Stomach (tissue), 8 donors: ENCODE measurements at regions not wholly inside any gene's neighbourhood (a gene's known extent, or its start where the extent isn't known, plus 50 kb on each side); places are given as distances from the start of the nearest gene placed in this dataset.

Experiments
- DNase-seq, 2 donors: peaks; one replicate each; pipeline versions ENCODE4 v3.0.0 to v3.0.0-alpha.2; 2013 to 2019
- H3K27ac ChIP-seq, 5 donors: fragments of 200-600 bp in 4 of 5; sonication (generic) in 4 of 5; one replicate each; pipeline ENCODE4 v1.5.1; 2013 to 2019; ENCODE audit warnings: mild to moderate bottlenecking in 1 of 5, moderate library complexity in 1 of 5
- H3K27me3 ChIP-seq, 3 donors: fragments of 200-600 bp; sonication (generic); one replicate each; pipeline ENCODE4 v1.5.1; 2017 to 2019; ENCODE audit warnings: mixed run types in 1 of 3
- H3K36me3 ChIP-seq, 4 donors: fragments of 200-600 bp; sonication (generic); 1 replicate in 3 of 4; 2 replicates in 1 of 4; pipeline ENCODE4 v1.5.1; 2016 to 2019
- H3K4me1 ChIP-seq, 4 donors: fragments of 200-600 bp; sonication (generic); one replicate each; pipeline ENCODE4 v1.5.1; 2016 to 2019
- H3K4me3 ChIP-seq, 4 donors: fragments of 200-600 bp; sonication (generic) in 3 of 4; one replicate each; pipeline ENCODE4 v1.5.1; 2016 to 2019; ENCODE audit warnings: mild to moderate bottlenecking in 1 of 4
- H3K9me3 ChIP-seq, 4 donors: fragments of 200-600 bp; sonication (generic); one replicate each; pipeline ENCODE4 v1.5.1; 2016 to 2019
- EP300 ChIP-seq: sonication (generic); formaldehyde crosslinking; IDR thresholded peaks from one replicate; pipeline ENCODE4 v1.6.1; 2017; ENCODE audit warnings: antibody characterized with exemption
- POLR2A ChIP-seq, 4 donors: fragments of 450-650 bp; IDR thresholded peaks; one replicate each; pipeline ENCODE4 v1.6.1; 2016; ENCODE audit warnings: antibody characterized with exemption in 4 of 4, control low read depth in 2 of 4, mild to moderate bottlenecking in 1 of 4, moderate library complexity in 1 of 4
- POLR2AphosphoS5 ChIP-seq, 3 donors: sonication (generic); formaldehyde crosslinking; IDR thresholded peaks; one replicate each; pipeline ENCODE4 v1.6.1; 2016; ENCODE audit warnings: antibody characterized with exemption in 3 of 3
- WGBS, 5 donors: extraction: QIAGEN DNeasy Blood & Tissue Kit in 3 of 5; methylation state at CpG; one replicate each; pipeline versions ENCODE4 v1.1.5 to v1.1.7; 2013 to 2018; 5-methylcytosine and 5-hydroxymethylcytosine counted together
- intact Hi-C: fragments of 100-400 bp; cut with DNase I; formaldehyde crosslinking; loops from one replicate; pipeline ENCODE4 v1.15.1; 2023; ENCODE audit warnings: low total_unique reads
- TF ChIP-seq, protein P1 (sequence below), 7 experiments: fragments of 450-650 bp in 4 of 7; fragments of 200-600 bp in 3 of 7; sonication (generic) in 3 of 7; IDR thresholded peaks; one replicate each; pipeline ENCODE4 v1.5.1; 2016 to 2019; ENCODE audit warnings: antibody characterized with exemption in 7 of 7, control low read depth in 2 of 7, mild to moderate bottlenecking in 1 of 7
- donor health status: healthy with polysubstance abuse.
- donor health status: Bipolar disorder and iron deficiency.
- donor health status: healthy.

DNA sequence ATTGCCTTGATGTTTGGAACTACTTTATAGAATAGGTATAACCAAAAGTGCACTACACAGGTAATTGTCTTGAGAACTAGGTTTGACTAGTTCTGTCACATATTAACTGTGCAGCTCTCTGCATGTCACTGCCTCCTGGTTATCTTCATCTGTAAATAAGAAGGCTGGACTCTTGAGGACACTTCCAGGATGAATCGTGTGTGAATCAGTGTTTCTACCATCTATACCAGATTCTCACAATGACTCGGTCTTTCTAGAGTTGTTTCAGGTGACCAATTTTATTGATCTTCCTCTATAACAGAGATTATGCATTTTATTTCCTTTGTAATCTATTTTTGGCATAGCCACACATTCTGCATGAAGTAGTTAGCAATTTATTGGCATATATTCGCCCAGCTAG, 1181.0 kb upstream of the TENM4 start:
- Histone ChIP-seq H3K36me3 (no peaks in the 10 kb centered on the region), H3K27ac (no peak overlapping the region), H3K4me1 (no peaks in the 10 kb centered on the region), H3K4me3 (no peak overlapping the region), H3K27me3 (no peaks in the 10 kb centered on the region), H3K9me3 (no peaks in the 10 kb centered on the region)
- WGBS, 5 donors = 22 to 40% (median 36%) methylated on average over 3 of the region's 3 CpGs
- no peak for DNase-seq
- TF ChIP-seq POLR2AphosphoS5 (IDR thresholded peaks at IDR 0.05) = no peak
- TF ChIP-seq, protein P1, sequence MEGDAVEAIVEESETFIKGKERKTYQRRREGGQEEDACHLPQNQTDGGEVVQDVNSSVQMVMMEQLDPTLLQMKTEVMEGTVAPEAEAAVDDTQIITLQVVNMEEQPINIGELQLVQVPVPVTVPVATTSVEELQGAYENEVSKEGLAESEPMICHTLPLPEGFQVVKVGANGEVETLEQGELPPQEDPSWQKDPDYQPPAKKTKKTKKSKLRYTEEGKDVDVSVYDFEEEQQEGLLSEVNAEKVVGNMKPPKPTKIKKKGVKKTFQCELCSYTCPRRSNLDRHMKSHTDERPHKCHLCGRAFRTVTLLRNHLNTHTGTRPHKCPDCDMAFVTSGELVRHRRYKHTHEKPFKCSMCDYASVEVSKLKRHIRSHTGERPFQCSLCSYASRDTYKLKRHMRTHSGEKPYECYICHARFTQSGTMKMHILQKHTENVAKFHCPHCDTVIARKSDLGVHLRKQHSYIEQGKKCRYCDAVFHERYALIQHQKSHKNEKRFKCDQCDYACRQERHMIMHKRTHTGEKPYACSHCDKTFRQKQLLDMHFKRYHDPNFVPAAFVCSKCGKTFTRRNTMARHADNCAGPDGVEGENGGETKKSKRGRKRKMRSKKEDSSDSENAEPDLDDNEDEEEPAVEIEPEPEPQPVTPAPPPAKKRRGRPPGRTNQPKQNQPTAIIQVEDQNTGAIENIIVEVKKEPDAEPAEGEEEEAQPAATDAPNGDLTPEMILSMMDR (IDR thresholded peaks at IDR 0.05) = no peak
- no peak for TF ChIP-seq EP300
- TF ChIP-seq POLR2A (IDR thresholded peaks at IDR 0.05) = no peak
- intact Hi-C loops = no loop called here

DNA sequence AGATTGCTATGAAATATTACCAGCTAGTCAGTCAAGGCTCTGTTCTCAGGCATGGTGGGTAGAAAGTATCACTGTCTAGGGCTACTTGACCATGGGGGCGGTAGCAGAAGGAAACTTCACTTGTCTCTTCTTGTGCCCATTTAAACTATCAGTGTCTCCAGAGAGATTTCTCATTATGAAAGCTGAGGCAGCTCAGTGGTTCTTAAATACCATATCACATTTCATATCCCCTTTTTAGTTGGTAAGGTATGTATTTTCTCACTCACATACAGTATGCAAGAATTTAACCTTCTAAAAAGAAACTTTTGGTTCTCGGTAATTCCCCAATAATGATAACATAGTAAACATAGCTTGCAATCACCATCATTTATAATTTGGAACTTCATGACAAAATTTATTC, 1180.0 kb upstream of the TENM4 start:
- no peaks in the 10 kb centered on the region for H3K4me1 ChIP-seq
- no peak overlapping the region for H3K27ac ChIP-seq
- no peaks in the 10 kb centered on the region for H3K27me3 ChIP-seq
- intact Hi-C loops = no loop called here
- no peaks in the 10 kb centered on the region for H3K9me3 ChIP-seq
- H3K4me3 ChIP-seq = no peak overlapping the region
- H3K36me3 ChIP-seq = no peaks in the 10 kb centered on the region
- TF ChIP-seq EP300 (no peak), POLR2AphosphoS5 (IDR thresholded peaks at IDR 0.05) (no peak), POLR2A (IDR thresholded peaks at IDR 0.05) (no peak)
- TF ChIP-seq, protein P1 (IDR thresholded peaks at IDR 0.05) = no peak
- DNase-seq = no peak
- WGBS, 5 donors = 83 to 97% (median 92%) methylated on average over 2 of the region's 2 CpGs

DNA sequence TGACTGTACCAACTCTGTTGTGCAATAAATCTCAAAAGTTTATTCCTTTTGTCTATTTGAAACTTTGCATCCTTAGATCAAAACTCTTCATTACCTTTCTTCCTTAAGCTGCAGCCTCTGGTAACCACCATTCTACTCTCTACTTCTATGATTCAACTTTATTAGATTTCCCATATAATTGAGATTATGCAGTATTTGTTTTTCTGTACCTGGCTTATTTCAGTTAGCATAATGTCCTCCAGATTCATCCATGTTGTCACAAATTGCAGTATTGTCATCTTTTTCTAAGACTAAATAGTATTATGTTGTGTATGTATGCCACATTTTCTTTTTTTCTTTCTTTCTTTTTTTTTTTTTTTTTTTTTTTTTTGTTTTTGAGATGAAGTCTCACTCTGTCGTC, 1176.3 kb upstream of the TENM4 start:
- H3K4me1 ChIP-seq = no peaks in the 10 kb centered on the region
- TF ChIP-seq, protein P1 (IDR thresholded peaks at IDR 0.05) = no peak
- TF ChIP-seq POLR2AphosphoS5 (IDR thresholded peaks at IDR 0.05) (no peak), POLR2A (IDR thresholded peaks at IDR 0.05) (no peak), EP300 (no peak)
- intact Hi-C loops = no loop called here
- no peak for DNase-seq
- no peak overlapping the region for H3K27ac ChIP-seq
- WGBS, 5 donors = 70 to 100% (median 92%) methylated on average over 1 of the region's 1 CpG
- no peaks in the 10 kb centered on the region for H3K36me3 ChIP-seq
- no peaks in the 10 kb centered on the region for H3K27me3 ChIP-seq
- H3K9me3 ChIP-seq = peaks cover 0 to 4% (median 0%) of the 10 kb centered on the region in 4 donors
- H3K4me3 ChIP-seq = no peak overlapping the region

DNA sequence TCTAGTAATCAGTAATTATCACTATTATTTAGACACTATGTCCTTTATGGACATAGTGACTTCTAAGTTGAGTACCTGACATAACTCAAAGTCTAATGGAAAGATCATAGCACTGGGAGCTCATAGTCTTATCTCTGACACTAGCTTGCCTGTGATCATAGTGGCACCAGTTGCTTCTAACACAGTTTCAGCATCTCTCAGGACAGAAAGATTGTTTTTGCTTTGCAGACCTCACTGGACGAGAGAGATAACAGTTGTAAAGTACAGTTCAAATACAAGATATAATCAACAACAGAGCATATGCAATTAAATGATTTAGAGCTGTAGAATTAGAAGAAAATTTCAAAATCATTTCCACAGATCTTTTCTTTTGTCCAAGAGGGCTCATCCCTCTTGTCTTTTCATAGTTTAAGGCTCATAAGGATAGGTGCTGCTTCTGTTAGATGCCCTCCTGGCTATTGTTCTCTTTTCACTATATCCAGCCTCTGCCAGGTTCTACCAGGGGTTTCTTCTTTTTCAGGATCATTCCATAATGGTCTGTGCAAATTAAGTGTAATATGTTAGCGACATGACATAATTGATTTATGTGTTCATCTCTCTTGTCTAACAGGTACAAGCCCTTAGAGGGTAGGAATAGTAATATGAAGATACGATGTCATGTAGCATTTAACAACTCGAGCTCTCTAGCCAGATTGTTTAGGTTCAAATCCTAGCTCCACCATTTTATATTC, 1175.4 kb upstream of the TENM4 start:
- H3K9me3 ChIP-seq = peaks cover 0 to 4% (median 0%) of the 10 kb centered on the region in 4 donors
- H3K4me1 ChIP-seq = no peaks in the 10 kb centered on the region
- intact Hi-C loops = no loop called here
- H3K27ac ChIP-seq = no peak overlapping the region
- no peaks in the 10 kb centered on the region for H3K36me3 ChIP-seq
- DNase-seq = no peak
- no peak overlapping the region for H3K4me3 ChIP-seq
- TF ChIP-seq EP300 (no peak), POLR2AphosphoS5 (IDR thresholded peaks at IDR 0.05) (no peak), POLR2A (IDR thresholded peaks at IDR 0.05) (no peak)
- WGBS, 5 donors = 71 to 82% (median 82%) methylated on average over 4 of the region's 4 CpGs
- no peaks in the 10 kb centered on the region for H3K27me3 ChIP-seq

DNA sequence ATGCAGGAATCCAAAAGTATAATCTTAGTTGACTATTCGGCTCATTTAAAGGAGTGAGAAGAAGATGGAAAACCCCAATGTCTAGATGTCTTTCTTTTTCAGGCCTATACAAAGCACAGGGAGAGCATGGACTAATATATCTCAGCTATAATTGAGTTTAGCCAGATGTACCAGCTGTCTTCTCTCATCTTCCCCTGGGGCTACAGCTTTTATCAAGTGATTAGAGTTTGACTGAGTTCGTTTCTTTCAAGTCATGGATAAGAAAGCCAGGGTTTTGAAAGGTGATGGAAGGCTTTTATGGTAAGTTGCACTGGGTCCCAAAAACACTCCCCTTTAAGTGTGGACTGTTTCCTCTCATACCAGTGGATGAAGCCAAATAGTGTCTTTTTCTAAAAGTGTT, 1172.8 kb upstream of the TENM4 start:
- no peak overlapping the region for H3K27ac ChIP-seq
- H3K36me3 ChIP-seq = no peaks in the 10 kb centered on the region
- H3K4me1 ChIP-seq = no peaks in the 10 kb centered on the region
- WGBS, 5 donors = 40 to 58% (median 44%) methylated on average over 2 of the region's 2 CpGs
- DNase-seq = peak in 1 of 2 donors; percentile 10
- no peak for TF ChIP-seq EP300
- no peak for TF ChIP-seq POLR2AphosphoS5 (IDR thresholded peaks at IDR 0.05)
- TF ChIP-seq, protein P1 (IDR thresholded peaks at IDR 0.05) = no peak
- no peaks in the 10 kb centered on the region for H3K27me3 ChIP-seq
- peaks cover 0 to 4% (median 0%) of the 10 kb centered on the region in 4 donors for H3K9me3 ChIP-seq
- intact Hi-C loops = no loop called here
- H3K4me3 ChIP-seq = no peak overlapping the region
